AG04450 (cell line): ENCODE measurements at regions not wholly inside any gene's neighbourhood (a gene's known extent, or its start where the extent isn't known, plus 50 kb on each side); places are given as distances from the start of the nearest gene placed in this dataset.

Experiments
- CTCF ChIA-PET: fragments of 300-600, 350-600 bp; formaldehyde crosslinking; extraction: SDS; loops from one replicate; lab custom pipeline; 2022; ENCODE audit warnings: antibody characterized with exemption, inconsistent platforms; lab: Charles Lee
- POLR2A ChIA-PET: fragments of 350-600 bp; formaldehyde crosslinking; extraction: SDS; loops from one replicate; lab custom pipeline; 2021; ENCODE audit warnings: antibody characterized with exemption, inconsistent platforms; lab: Yijun Ruan, JAX
- DNase-seq: peaks from one replicate; pipeline ENCODE4 v3.0.0-alpha.2; 2011; ENCODE audit warnings: low read depth, low spot score
- H3K27ac ChIP-seq: one replicate; pipeline ENCODE4 v1.5.1; 2012; ENCODE audit warnings: low read depth, low read length, control low read depth
- H3K27me3 ChIP-seq: one replicate; pipeline ENCODE4 v1.6.0; 2012; ENCODE audit warnings: low read length; ENCODE audit not compliant: control insufficient read depth, insufficient read depth
- H3K4me3 ChIP-seq: 2 replicates; pipeline ENCODE4 v1.5.1; 2011; ENCODE audit warnings: mild to moderate bottlenecking, low read depth, low read length, control low read depth
- H3K9me3 ChIP-seq: 2 replicates; pipeline ENCODE4 v1.5.1; 2012; ENCODE audit warnings: low read length; ENCODE audit not compliant: control insufficient read depth, insufficient read depth
- TF ChIP-seq, protein P1 (sequence below): IDR thresholded peaks from 2 replicates; pipeline ENCODE4 v1.5.1; 2011; ENCODE audit warnings: low read depth, low read length, control low read depth, inconsistent platforms

DNA sequence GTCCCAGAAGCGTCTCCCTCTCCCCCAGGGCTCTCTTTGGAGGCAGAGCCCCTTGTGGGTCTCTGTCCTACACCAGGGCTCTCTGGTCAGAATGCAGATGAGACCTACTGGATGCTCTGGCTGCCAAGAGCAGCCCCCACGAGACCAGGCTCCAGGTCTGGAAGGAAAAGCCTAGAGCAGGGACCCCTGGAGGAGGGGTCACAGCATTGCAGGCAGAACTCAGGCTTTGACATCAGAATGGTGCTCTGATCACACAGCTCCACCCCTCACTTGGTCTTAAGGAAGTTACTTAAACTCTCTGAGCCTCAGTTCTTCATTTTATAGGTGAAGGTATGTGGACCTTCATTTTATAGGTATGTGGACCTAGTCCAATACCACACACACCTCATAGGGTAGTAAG is 83.1 kb downstream of the ARL6IP4 start:
- Histone ChIP-seq H3K27me3 (no peaks in the 10 kb centered on the region), H3K4me3 (no peak overlapping the region), H3K27ac (no peak overlapping the region), H3K9me3 (no peaks in the 10 kb centered on the region; the same call in 1 of the 2 replicates)
- TF ChIP-seq, protein P1, sequence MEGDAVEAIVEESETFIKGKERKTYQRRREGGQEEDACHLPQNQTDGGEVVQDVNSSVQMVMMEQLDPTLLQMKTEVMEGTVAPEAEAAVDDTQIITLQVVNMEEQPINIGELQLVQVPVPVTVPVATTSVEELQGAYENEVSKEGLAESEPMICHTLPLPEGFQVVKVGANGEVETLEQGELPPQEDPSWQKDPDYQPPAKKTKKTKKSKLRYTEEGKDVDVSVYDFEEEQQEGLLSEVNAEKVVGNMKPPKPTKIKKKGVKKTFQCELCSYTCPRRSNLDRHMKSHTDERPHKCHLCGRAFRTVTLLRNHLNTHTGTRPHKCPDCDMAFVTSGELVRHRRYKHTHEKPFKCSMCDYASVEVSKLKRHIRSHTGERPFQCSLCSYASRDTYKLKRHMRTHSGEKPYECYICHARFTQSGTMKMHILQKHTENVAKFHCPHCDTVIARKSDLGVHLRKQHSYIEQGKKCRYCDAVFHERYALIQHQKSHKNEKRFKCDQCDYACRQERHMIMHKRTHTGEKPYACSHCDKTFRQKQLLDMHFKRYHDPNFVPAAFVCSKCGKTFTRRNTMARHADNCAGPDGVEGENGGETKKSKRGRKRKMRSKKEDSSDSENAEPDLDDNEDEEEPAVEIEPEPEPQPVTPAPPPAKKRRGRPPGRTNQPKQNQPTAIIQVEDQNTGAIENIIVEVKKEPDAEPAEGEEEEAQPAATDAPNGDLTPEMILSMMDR, result peak; percentile 55
- ChIA-PET POLR2A (no interaction called here), CTCF (interaction anchor here (0.6 kb wide), 1 partner anchor 20 kb away, joined by 3 read pairs; no protein-coding TSS in a partner anchor)
- no peak for DNase-seq

DNA sequence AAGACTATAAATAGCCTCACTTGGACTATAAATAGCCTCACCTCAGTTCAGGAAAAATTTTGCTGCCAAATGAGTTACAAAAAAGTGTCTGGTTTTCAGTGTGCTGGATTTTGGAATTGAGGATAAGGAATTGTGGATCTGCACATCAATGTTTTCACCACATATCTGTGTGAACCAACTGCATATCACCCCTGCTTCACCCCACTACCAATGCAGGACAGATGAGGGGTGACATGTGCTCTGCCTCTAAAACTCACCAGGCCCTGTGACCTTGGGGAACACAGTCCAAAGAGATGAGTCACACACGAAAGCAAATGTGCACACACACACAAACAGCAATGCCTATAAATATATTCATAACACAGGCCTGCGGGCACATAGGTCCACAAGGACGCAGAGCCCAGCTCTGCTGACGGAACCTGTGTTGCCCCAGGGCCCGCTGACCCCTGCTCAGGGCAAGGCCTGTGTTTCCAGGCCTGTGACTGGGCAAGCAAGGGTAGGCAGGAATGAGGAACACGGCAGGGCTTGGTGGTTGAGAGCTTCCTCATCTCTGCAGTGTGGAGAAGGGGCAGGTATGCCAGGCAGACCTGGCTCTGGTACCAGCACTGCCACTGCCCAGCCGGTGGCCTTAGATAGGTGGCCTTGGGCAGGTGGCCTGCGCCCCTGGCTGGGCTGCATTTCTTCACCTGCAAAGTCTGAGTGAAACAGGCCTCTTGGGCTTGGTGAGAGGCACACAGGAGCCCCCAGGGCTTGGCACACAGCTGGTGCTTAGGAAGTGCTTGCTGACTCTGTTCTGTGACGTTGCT is 82.4 kb downstream of the ARL6IP4 start:
- DNase-seq, result no peak
- H3K27ac ChIP-seq, result no peak overlapping the region
- CTCF ChIA-PET, result interaction anchor here (4.3 kb wide), 1 partner anchor 20 kb away, joined by 22 read pairs; no protein-coding TSS in a partner anchor
- no peaks in the 10 kb centered on the region for H3K27me3 ChIP-seq
- POLR2A ChIA-PET, result no interaction called here
- H3K9me3 ChIP-seq, result no peaks in the 10 kb centered on the region; the same call in 1 of the 2 replicates
- no peak overlapping the region for H3K4me3 ChIP-seq
- TF ChIP-seq, protein P1, result no peak

DNA sequence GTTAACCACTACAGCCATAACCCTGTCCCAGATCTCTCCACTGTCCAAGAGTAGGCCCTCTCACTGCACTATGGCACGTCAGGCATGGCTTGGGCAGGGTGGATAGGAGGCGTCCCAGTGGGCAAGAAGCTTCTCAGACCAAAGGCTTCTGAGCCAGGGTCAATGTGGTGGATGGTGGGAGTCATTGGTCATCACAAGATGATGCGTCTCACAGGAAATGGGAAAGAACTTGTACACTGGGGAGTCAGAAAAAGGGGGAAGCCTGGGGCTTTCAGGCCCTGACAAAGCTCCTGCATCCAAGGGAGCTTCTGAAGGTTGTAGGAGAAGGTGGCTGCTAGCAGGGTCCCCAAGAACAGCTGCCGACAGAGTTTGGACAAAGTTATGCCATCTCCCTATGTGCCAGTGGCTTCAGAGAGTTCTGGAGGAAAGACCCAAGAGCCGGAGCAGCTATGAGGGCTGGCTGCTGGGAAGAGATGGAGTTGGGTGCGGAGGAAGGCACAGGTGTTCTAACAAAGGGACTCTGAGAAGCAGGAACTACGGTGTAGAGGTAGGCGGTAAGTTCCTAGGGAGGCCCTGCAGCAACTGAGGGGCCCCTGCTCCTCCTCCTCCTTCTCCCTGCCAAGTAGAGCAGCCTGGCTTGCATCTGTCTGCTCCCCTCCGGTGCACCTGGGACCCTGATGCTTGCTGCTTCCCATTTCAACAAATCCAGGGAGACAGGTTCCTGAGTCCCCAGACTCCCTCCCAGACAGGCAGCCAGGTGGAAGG is 81.1 kb downstream of the ARL6IP4 start:
- TF ChIP-seq, protein P1, result no peak
- no peak overlapping the region for H3K27ac ChIP-seq
- ChIA-PET POLR2A (no interaction called here), CTCF (interaction anchor here (0.6 to 4.3 kb wide), 2 partner anchors 19 to 138 kb away, joined by 3 to 22 read pairs; no protein-coding TSS in a partner anchor)
- no peak overlapping the region for H3K4me3 ChIP-seq
- no peaks in the 10 kb centered on the region; the same call in 1 of the 2 replicates for H3K9me3 ChIP-seq
- DNase-seq, result no peak
- H3K27me3 ChIP-seq, result no peaks in the 10 kb centered on the region

DNA sequence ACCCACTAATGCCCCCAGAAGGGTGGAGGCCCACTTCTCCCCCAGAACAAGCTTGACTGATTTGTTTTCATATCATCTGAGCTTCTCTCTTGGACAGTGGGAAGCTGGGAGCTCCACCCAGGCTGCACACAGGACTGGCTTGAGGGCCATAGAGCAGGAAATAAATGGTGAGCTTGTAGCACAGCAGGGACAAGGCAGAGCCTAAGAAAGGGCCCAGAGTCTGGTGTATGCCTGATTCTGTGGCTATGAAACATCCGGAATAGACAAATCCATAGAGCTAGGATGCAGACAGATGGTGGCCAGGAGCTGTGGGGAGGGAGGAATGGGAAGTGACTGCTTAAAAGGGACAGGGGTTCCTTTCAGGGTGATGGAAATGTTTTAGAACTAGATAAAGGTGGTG is 79.0 kb downstream of the ARL6IP4 start:
- ChIA-PET POLR2A (interaction anchor here (0.6 kb wide), 2 partner anchors 11 to 83 kb away, joined by 3 read pairs; no protein-coding TSS in a partner anchor), CTCF (interaction anchor here (1.4 to 4.3 kb wide), 2 partner anchors 16 to 17 kb away, joined by 3 to 22 read pairs; no protein-coding TSS in a partner anchor)
- Histone ChIP-seq H3K9me3 (no peaks in the 10 kb centered on the region; the same call in 1 of the 2 replicates), H3K4me3 (no peak overlapping the region), H3K27me3 (no peaks in the 10 kb centered on the region), H3K27ac (no peak overlapping the region)
- TF ChIP-seq, protein P1, result no peak
- DNase-seq, result no peak
